HG03108 (cell line): ENCODE measurements at regions not wholly inside any gene's neighbourhood (a gene's known extent, or its start where the extent isn't known, plus 50 kb on each side); places are given as distances from the start of the nearest gene placed in this dataset.
A peak's percentile ranks its signal among the peaks of the same experiment; 100 is the strongest.

Source experiments
- ATAC-seq: cut with Tn5 transposase; IDR thresholded peaks from one replicate; pipeline ENCODE4 v1.9.1; 2021; ENCODE audit warnings: moderate library complexity; ENCODE audit not compliant: unreplicated experiment

DNA sequence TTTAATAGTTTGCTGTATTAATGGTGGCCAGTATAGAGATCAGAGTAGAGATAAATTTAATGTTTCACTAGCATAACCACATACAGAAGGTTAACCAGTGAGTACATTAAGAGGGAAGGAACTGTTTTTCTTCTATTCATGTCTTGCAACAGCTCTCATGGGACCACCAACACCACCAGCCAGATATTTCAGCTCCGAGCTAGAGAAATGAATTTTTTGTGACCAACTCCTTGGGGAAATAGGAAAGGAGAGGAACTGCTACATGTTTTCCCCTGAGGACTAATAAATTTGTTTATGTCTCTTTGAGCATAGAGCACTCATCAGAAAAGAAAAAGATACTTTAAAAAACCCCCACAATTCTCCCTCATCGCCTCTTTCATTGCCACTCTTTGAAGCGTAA lies 247.5 kb downstream of the MBNL1 start:
- peak; percentile 33 for ATAC-seq

DNA sequence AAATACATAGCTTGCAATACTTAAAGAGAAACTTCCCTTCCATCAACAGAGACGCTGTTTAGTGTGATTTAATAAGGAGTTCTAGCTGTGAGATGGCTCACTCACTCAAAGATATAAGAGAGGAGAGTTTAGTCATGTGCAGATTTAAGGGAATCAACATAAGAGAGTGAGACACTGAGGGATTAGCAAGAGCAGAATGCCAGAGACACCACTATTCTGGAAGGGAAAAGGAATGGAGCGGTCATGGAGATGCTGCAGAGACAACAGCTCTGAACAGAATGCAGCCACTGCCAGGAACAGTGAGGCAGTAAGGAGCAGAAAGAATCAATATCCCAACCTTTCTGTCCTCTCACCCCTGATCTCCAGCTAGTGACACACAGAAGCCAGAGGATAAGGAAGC lies 248.8 kb downstream of the MBNL1 start:
- ATAC-seq, result no peak

GRCh38 chr3:152518346-152518745 lies 249.6 kb downstream of the MBNL1 start:
- no peak for ATAC-seq

- no peak for ATAC-seq
Measured at GRCh38 chr3:152519376-152519775, 250.6 kb downstream of the MBNL1 start.

- ATAC-seq, result no peak
Measured at GRCh38 chr3:152522036-152522435, 253.3 kb downstream of the MBNL1 start.

- peak; percentile 54 for ATAC-seq
Measured at GRCh38 chr3:152524198-152525140, 255.7 kb downstream of the MBNL1 start.

DNA sequence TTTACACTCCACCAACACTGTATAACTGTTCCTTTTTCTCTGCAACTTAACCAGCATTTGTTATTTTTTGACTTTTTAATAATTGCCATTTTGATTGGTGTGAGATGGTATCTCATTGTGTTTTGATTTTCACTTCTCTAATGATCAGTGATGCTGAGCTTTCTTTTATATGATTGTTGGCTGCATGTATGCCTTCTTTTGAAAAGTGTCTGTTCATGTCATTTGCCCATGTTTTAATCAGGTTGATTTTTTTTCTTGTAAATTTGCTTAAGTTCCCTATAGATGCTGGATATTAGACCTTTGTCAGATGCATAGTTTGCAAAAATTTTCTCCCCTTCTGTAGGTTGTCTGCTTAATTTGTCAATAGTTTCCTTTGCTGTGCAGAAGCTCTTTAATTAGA lies 263.0 kb downstream of the MBNL1 start:
- no peak for ATAC-seq

DNA sequence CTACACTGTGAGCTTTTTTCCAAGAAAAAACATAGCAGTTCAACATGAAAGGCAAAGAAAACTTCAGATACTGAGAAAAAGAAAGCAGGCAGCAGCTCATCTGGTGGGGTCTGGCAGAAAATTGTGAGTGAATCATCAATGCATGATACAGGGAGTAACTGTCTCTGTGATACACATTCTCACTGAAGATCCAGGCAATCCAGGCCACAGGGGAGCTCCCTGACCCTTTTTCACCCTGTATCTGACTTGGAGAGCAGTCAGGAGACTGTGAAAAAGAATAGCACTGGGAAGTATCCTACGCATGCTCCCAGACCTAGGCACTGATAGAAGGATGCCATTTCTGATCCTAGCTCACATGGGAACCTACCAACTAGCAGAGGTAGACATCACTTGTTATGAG lies 269.8 kb downstream of the MBNL1 start:
- ATAC-seq, result no peak

DNA sequence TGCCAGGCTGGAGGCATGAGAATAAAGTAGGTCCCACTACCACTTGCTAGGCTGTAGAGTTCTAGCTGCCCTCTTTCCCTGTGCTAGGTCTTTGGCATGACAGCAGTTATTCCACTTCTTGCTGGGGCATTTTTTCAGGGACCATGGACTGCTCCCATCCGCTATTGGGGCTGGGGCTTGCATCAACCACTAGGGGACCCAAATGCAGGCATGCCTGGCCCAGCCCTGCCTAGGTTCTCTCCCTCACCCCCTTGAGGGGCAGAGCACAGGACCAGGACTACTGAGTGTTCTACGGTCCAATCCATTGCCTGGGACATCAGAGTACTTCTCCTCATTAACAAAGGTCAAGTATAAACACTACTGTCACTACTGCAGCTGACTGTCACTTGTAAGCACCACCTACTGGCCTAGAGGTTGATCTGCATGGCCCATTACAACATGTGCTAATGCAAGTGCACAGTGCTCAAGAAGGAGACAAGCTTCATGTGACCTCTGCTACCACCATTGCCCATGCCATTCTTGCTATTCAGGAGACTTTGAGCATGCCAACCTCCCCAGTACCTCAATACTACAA lies 270.5 kb downstream of the MBNL1 start:
- no peak for ATAC-seq

- ATAC-seq, result no peak
Measured at GRCh38 chr3:152540120-152540519, 271.4 kb downstream of the MBNL1 start.

DNA sequence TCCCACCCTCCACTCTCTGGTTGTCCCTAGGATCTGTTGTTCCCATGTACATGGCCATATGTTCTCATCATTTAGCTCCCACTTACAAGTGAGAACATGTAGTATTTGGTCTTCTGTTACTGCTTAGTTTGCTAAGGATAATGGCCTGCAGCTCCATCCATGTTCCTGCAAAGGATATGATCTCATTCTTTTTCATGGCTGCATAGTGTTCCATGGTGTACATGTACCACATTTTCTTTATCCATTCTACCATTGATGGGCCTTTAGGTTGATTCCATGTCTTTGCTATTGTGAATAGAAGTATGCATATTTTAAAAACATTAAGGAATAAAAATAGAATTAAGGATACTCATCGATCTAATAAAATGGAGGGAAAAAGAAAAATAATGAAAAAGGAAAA lies 278.4 kb downstream of the MBNL1 start:
- ATAC-seq, result no peak

DNA sequence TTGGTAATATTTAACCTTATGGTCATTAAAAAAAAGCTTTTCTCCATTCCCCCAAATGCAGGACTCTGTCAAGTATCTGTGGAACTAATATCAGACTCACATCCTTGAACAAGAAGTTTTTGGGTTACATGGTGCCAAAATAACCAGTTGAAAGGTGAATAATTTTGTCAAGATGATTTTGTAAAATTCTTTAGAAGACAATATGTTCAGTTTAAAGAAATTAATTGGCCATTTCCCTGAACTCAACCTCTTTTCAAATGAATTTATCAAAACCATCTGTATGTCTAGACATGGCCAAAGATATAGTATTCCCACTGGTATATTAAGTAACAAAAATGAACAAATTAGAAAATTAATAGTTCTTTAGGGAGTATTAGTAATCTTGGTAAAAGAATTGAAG lies 280.5 kb downstream of the MBNL1 start:
- no peak for ATAC-seq

DNA sequence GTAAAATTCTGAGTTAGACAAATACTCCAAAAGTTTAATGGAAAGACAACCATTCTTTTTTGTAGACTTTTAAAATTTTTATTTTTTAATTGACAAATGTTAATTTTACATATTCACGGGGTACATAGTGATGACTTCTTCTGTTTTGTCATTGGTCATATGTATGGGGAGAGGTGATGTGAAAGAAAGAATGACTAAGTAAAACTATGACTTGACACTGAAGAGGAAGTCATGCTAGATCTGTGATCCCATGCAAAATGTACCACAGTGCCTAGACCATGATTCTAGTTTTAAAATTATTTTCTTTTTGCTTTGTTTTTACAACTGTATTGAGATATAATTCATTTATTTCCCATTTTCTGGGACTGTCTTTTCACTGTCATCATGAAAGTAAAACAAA lies 281.6 kb downstream of the MBNL1 start:
- ATAC-seq, result no peak

GRCh38 chr3:152554980-152555379 lies 280.0 kb upstream of the P2RY1 start:
- ATAC-seq, result no peak

- no peak for ATAC-seq
Measured at GRCh38 chr3:152555666-152556291, 279.2 kb upstream of the P2RY1 start.

GRCh38 chr3:152556731-152557254 lies 278.1 kb upstream of the P2RY1 start:
- ATAC-seq, result peak; percentile 71

DNA sequence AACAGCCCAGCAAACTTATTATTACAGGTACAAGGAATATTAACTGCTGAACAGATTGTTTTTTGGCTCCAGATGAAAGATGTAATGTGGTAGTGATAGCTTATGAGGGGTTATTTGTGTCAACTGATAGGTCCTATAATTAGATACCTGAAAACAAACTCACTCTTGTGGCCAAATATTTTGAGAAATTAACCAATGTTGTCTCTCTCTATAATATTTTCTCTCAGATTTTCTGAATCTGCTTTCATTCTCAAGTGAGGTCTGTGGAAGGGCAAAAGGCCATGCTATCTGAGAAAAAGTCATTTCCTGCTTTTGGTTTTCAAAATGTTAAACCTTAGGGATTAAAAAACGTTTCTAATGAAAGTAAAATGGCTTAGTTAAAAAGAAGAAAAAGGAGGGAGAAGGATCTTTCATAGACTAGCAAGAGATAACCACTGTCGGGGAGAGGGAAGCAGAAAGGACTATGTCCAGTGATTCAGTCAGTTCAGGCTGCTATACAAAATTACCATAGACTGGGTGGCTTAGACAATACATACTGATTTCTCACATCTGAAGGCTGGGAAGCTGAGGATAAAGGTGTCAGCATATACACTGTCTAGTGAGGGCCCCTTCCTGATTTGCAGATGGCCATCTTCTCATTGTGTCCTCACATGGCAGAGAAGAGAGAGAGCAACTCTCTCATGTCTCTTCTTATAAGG lies 277.5 kb upstream of the P2RY1 start:
- peak; percentile 69 for ATAC-seq

DNA sequence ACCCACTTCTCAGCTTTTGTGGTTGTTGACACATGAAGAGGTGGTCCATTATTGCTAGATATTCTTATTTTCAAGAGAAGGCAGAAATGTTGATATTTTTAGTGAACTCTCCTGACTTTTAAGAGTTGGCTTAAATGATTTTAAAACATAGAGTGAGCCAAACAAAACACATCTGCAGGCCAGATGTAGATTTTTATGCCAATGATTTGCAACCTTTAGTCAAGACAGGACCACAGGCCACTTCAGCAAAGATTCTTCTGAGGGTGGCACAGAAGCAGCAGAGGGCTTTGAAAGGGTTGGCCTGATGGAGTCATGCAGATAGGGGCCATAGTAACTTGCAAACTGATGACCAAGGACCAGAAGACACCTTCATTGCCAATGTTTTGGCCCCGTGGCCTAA lies 276.5 kb upstream of the P2RY1 start:
- ATAC-seq, result no peak

DNA sequence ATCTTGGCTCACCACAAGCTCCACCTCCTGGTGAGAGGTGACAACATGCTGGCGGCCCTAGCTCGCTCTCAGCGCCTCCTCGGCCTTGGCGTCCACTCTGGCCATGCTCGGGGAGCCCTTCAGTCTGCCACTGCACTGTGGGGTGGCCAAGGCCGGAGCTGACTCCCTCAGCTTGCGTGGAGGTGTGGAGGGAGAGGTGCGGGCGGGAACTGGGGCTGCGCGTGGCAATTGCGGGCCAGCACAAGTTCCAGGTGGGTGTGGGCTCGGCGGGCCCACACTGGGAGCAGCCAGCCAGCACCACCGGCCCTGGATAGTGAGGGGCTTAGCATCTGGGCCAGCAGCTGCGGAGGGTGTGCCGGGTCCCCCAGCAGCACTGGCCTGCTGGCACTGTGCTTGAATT lies 275.7 kb upstream of the P2RY1 start:
- ATAC-seq, result no peak

DNA sequence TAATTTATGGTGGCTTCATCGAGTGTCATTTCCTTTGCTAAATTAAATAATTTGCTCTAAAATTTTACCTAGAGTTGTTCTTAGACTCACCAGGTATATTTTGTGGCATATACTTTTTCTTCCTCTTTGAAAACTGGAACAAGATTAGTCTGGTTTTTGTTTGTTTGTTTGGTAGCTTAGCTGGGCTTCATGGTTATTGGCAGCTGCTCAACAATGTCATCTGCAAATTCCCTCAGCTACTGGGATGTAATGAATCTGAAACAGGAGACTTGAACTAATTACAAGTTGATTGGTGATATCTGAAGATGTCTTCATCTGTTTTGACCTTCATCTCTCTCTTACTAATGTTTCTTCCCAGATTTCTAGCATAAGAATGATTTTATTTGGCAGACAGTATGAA lies 270.5 kb upstream of the P2RY1 start:
- no peak for ATAC-seq

DNA sequence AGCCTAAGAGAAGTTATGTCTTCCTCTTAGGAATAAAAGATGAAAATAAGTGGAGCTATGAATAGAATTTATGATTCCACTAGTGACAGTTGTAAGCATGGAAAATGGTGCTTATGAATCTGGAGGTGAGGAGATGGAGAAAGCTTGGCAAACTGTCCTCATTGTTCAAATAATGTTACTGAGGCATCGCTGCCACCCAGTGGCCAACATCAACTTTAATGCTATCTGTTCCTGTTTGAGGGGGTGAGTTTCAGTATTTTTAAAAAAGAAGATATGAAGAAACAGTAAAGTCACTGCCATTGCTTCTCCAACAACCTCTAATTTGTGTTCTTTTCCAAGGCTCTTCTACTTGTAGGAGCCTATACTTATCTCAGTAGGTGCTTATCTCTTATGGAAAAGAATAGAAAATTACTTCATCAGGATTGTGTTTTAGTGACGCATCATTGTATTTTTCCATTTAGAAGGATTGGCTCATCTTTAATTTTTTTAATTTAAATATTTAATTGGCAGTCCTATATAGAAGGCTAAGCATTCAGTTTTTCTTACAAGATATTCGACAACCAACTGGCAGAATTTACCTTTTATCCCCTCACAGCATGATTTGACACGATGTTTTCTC lies 260.4 kb upstream of the P2RY1 start:
- no peak for ATAC-seq
